Pancreas (tissue), 10 donors: ENCODE measurements at regions not wholly inside any gene's neighbourhood (a gene's known extent, or its start where the extent isn't known, plus 50 kb on each side); places are given as distances from the start of the nearest gene placed in this dataset.

Source experiments
- ATAC-seq, 4 donors: fragments of 200-7000 bp; cut with Tn5 transposase; one replicate each; pipeline versions ENCODE4 v1.8.0 to v1.9.1; 2020; ENCODE audit warnings: mild to moderate bottlenecking in 4 of 4, moderate library complexity in 4 of 4
- DNase-seq, 6 donors: peaks; one replicate each; pipeline ENCODE4 v3.0.0-alpha.2; 2020
- FAIRE-seq: peaks from 2 replicates; lab custom pipeline; 2012; peaks lifted over from hg19 to GRCh38; lab: Jason Lieb, UNC
- H3K27ac ChIP-seq, 4 donors: fragments of 200-600 bp; sonication (generic); 1 replicate in 3 of 4; 2 replicates in 1 of 4; pipeline versions ENCODE4 v1.5.0 to v1.8.0; 2020
- H3K27me3 ChIP-seq, 4 donors: fragments of 200-600 bp; one replicate each; pipeline ENCODE4 v1.8.0; 2021
- H3K36me3 ChIP-seq, 3 donors: fragments of 200-600 bp; sonication (generic) in 1 of 3; one replicate each; pipeline versions ENCODE4 v1.5.0 to v1.8.0; 2020 to 2021
- H3K4me1 ChIP-seq, 3 donors: fragments of 200-600 bp; one replicate each; pipeline ENCODE4 v1.8.0; 2021
- H3K4me3 ChIP-seq, 4 donors: fragments of 200-600 bp; sonication (generic) in 2 of 4; one replicate each; pipeline versions ENCODE4 v1.5.0 to v1.8.0; 2020 to 2021
- H3K9me3 ChIP-seq, 4 donors: fragments of 200-600 bp; one replicate each; pipeline ENCODE4 v1.8.0; 2021
- WGBS, 2 donors: extraction: QIAGEN DNeasy Blood & Tissue Kit; methylation state at CpG; one replicate each; pipeline ENCODE4 v1.1.7; 2013; 5-methylcytosine and 5-hydroxymethylcytosine counted together
- intact Hi-C, 3 donors: fragments of 100-400 bp; cut with DNase I; formaldehyde crosslinking; loops; one replicate each; pipeline versions ENCODE4 v1.11.1 to v1.14.2; 2022
- TF ChIP-seq, protein P1 (sequence below), 4 donors: fragments of 200-600 bp; sonication (generic) in 3 of 4; IDR thresholded peaks; one replicate each; pipeline versions ENCODE4 v1.5.0 to v1.8.0; 2021; ENCODE audit warnings: antibody characterized with exemption in 4 of 4
- donor health status: healthy with polysubstance abuse.
- donor health status: DM: no; HTN: no; CAD: no; lungs with moderate emphysema.
- donor health status: DM: no; HTN: no; CAD: no.
- donor health status: control.
- donor health status: control.
- donor health status: Bipolar disorder and iron deficiency.
- donor health status: DM: yes; HTN: yes; CAD: no.
- donor health status: DM: no; HTN: no; CAD: no.
- donor health status: DM: no; HTN: no; CAD: no.
- donor health status: DM: yes; HTN: yes; CAD: no.

DNA sequence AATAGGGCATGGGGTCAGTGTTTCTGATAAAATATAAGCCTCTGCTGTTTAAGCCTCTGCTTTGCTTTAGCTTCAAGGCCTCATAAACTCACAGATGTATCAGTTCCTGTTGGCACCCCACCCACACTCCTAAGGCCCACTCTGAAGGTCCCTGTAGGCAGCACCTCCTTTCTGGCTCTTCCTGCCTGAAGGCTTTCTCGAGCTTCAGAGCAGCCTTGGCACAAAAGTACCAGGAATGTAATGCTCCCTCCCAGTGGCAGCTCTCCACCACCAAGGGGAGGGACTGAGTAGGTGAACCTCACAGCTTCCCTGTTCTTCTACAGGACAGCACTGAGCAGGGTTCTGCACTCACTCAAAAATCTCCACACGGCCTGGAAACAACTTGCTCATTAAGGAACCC is 102.2 kb downstream of the ABHD5 start:
- no peaks in the 10 kb centered on the region for H3K4me1 ChIP-seq
- TF ChIP-seq, protein P1, sequence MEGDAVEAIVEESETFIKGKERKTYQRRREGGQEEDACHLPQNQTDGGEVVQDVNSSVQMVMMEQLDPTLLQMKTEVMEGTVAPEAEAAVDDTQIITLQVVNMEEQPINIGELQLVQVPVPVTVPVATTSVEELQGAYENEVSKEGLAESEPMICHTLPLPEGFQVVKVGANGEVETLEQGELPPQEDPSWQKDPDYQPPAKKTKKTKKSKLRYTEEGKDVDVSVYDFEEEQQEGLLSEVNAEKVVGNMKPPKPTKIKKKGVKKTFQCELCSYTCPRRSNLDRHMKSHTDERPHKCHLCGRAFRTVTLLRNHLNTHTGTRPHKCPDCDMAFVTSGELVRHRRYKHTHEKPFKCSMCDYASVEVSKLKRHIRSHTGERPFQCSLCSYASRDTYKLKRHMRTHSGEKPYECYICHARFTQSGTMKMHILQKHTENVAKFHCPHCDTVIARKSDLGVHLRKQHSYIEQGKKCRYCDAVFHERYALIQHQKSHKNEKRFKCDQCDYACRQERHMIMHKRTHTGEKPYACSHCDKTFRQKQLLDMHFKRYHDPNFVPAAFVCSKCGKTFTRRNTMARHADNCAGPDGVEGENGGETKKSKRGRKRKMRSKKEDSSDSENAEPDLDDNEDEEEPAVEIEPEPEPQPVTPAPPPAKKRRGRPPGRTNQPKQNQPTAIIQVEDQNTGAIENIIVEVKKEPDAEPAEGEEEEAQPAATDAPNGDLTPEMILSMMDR (IDR thresholded peaks at IDR 0.05) = no peak
- WGBS, 2 donors = 5 to 27% methylated on average over 2 of the region's 2 CpGs
- FAIRE-seq (no peak), DNase-seq (peak in 1 of 6 donors; percentile 26), ATAC-seq (peak in 3 of 4 donors; percentile 54 to 74 (median 66))
- no peak overlapping the region for H3K4me3 ChIP-seq
- H3K27me3 ChIP-seq = no peaks in the 10 kb centered on the region
- no peaks in the 10 kb centered on the region for H3K36me3 ChIP-seq
- H3K27ac ChIP-seq = peak overlapping the region in 1 of 4 donors; percentile 23
- intact Hi-C loops = no loop called here
- H3K9me3 ChIP-seq = no peaks in the 10 kb centered on the region

DNA sequence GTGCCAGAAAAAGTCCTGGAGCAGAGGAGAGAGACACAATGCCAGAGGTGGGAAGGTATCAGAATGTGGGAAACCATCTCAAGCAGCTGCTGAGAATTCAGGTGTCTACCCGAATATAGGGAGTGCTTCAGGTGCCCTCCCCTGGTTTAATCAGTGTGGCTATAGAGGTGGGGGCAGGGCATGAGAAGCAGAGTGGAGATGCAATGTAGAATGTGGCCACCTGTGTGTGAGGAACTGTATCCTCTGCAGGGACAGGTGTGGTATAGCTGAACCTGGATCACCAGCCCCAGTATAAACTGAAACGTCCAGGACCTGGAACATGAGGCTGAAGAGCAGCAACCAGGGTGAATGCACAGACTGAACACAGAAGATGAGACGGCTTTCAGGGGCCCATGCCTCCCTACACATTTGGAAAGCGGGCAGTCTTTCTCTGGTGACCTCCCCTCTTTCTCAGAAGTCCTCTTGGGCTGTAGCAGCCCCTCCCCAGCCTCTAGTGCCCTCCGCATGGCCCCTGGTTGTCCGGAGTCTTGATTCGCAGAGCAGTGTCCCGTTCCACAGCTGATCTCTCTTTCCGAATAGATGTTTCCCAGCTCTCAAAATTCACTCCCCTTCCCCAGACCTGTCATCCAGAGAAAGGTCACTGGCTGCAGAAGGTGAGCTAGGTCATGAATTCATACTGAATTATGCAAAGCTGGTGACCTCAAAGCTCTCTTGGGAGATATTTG is 103.1 kb downstream of the ABHD5 start:
- Histone ChIP-seq H3K27ac (no peak overlapping the region), H3K4me3 (no peak overlapping the region), H3K36me3 (no peaks in the 10 kb centered on the region), H3K4me1 (no peaks in the 10 kb centered on the region), H3K9me3 (no peaks in the 10 kb centered on the region), H3K27me3 (no peaks in the 10 kb centered on the region)
- ATAC-seq (no peak), DNase-seq (no peak), FAIRE-seq (no peak)
- TF ChIP-seq, protein P1 (IDR thresholded peaks at IDR 0.05) = no peak
- WGBS, 2 donors = 68 to 80% methylated on average over 9 of the region's 9 CpGs
- intact Hi-C loops = no loop called here

DNA sequence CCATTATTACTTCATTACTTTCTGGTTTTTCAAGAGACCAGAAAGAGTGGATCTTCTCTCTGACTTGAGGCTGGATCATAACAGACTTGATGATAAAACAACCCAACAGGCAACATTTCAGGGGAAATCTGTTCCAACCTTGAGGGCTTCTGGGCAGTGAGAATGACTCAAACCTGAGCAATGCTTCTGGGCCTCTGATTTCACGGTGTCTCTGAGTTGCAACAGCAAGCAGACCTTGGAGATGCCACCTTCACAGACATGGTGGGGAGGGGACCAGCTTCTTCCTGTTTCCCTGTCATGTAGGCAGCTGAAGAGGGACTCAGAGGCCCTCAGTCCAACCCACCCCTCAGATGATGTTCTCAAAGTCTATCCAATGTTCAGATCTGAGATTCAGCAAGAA is 104.0 kb downstream of the ABHD5 start:
- 70 to 95% methylated on average over 1 of the region's 1 CpG for WGBS, 2 donors

DNA sequence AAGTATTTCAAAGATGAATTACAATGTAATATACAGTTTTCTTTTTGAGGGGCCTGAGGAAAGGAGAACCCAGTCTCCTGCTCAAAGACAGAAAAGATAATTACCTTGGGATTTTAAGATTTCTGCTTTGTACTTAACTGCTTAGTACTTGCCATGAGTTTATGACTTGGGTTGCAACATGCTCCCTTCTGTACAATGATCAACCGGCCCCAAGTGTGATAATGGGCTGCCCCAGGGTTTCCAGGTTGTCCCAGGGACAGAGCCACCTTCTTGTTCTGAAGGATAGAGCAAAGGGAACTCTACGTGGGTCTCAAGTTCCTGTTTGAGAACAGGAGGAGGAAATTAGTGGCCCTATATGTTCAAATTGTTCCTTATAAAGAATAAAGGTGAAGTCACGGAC is 104.8 kb downstream of the ABHD5 start:
- ATAC-seq = no peak
- Histone ChIP-seq H3K9me3 (no peaks in the 10 kb centered on the region), H3K27me3 (no peaks in the 10 kb centered on the region), H3K4me3 (no peak overlapping the region), H3K27ac (no peak overlapping the region), H3K4me1 (no peaks in the 10 kb centered on the region), H3K36me3 (no peaks in the 10 kb centered on the region)
- no peak for DNase-seq
- intact Hi-C loops = no loop called here
- WGBS, 2 donors = 57 to 63% methylated on average over 3 of the region's 3 CpGs
- no peak for FAIRE-seq
- TF ChIP-seq, protein P1 (IDR thresholded peaks at IDR 0.05) = no peak

More for the DNA sequence above, 104.0 kb downstream of the ABHD5 start:
- H3K27me3 ChIP-seq = no peaks in the 10 kb centered on the region
- no peaks in the 10 kb centered on the region for H3K4me1 ChIP-seq
- DNase-seq (no peak), ATAC-seq (no peak), FAIRE-seq (no peak)
- no peak overlapping the region for H3K4me3 ChIP-seq
- TF ChIP-seq, protein P1 (IDR thresholded peaks at IDR 0.05) = no peak
- H3K9me3 ChIP-seq = no peaks in the 10 kb centered on the region
- intact Hi-C loops = no loop called here
- H3K27ac ChIP-seq = no peak overlapping the region
- no peaks in the 10 kb centered on the region for H3K36me3 ChIP-seq

DNA sequence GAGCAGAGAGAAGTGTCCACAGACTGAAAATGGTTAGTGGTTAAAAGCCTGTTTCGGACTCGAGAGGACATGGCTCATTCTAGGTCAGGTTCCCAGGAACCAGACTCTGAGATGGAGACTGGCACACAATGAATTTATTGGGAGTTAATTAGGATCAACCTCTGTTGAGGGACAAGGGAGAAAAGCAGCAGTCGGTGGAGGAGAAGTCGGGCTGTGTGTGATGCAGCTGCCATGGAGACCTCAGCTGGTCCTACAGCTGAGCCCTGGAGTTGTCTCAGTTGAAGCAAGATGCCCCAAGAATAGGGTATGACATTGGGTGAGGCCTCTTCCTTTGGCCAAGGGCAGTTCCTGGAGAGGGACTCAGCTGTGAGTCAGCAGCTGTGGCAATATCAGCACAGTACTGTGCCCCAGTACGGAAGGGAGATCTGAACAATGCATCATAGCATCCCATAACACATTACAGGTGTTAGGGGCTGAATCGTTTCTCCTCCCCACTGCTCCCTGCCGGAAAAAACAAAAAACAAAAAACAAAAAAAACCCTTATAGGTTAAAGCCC is 105.4 kb downstream of the ABHD5 start:
- no peak for FAIRE-seq
- no peaks in the 10 kb centered on the region for H3K9me3 ChIP-seq
- no peaks in the 10 kb centered on the region for H3K27me3 ChIP-seq
- no peak for DNase-seq
- WGBS, 2 donors = 67 to 69% methylated on average over 7 of the region's 7 CpGs
- TF ChIP-seq, protein P1 (IDR thresholded peaks at IDR 0.05) = no peak
- H3K4me3 ChIP-seq = no peak overlapping the region
- no peaks in the 10 kb centered on the region for H3K36me3 ChIP-seq
- intact Hi-C loops = no loop called here
- H3K4me1 ChIP-seq = no peaks in the 10 kb centered on the region
- no peak for ATAC-seq
- no peak overlapping the region for H3K27ac ChIP-seq
